Activated CD8-positive, alpha-beta memory T cell treated with anti-CD3 and anti-CD28 coated beads for 1 hour (primary cell): ENCODE measurements at regions not wholly inside any gene's neighbourhood (a gene's known extent, or its start where the extent isn't known, plus 50 kb on each side); places are given as distances from the start of the nearest gene placed in this dataset.
"Not testable (repeated sequence)": the region's sequence is repeated elsewhere in the genome, so short reads cannot be mapped to it uniquely, and the experiment has no call there.

ENCODE experiments used
- DNase-seq, 2 donors: peaks; one replicate each; pipeline ENCODE4 v3.0.0-alpha.2; 2020; ENCODE audit warnings: low read depth in 1 of 2; ENCODE audit errors: extremely low read depth in 1 of 2

DNA sequence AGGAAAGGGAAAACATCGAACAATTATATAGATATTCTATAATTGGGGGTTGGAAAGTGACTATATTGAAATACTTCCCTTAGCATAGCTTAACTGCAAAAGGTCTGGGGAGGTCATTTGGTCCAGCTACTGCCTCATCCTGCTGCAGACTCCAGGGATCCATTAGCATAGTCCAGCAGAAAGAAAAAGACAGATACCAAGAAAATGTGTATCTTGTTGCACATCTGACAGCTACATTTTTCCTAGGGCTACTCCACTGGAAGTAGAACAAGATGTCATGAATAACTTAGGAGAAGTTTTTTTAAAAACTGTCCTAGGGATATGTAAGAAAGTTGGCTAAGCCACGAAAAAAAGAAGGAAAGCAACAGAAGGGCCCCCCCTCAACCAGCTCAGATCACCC, 92.9 kb upstream of the SLC30A5 start:
- DNase-seq: no peak

DNA sequence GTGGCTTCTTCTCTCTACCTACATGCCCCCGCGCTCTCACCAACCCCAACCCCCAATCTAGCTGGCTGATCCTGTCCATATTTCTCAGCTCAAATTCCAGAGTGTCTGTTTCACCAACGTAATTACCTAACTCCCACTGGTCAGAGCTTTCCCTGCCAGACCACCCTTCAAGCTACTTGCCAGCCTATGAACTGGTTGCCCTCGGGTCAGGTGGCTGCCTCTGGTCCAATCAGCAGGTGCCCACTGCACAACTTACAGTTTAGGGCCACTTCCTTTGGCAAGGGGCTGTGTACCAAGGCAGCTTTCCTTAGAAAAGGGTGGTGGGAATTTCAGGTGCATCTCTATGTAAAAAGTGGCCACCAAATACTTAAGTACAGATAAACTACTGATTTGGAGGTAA, 92.2 kb upstream of the SLC30A5 start:
- no peak for DNase-seq

DNA sequence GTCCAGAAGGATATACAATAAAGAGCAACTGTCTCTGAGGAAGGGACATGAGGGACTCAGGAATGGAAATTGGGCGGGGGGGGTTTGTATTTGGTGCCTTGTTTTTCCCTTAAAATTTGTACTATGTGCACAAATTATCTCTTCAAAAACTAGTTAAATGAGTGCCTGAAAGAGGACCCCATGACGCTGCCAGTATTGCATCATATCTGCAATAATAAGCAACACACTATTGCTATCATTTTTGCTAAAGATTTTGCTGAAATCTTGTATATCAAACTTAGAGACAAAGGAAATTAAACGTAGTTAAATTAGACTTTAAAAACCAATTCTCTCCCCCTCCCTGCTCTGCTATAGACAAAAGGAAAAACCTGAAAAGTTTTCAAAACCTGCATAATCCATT, 89.7 kb upstream of the SLC30A5 start:
- DNase-seq: no peak

DNA sequence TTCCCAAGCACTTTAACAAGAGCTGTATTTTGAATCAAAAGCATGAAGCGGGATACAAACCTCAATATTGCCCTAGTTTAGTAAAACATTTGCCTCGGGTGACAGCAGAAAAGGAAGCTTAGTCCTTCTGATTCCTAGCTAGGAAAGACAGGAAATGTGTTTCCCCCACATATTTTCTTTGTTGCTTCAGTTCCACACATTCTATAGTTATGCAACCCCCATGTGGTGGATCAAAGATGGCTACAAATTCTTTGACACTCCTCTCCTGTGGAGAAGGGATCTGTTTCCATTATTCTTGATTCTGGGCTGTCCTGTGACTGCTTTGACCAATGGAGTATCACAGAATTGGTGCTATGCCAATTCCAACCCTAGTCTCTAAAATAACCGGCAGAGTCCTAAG, 89.1 kb upstream of the SLC30A5 start:
- no peak for DNase-seq

DNA sequence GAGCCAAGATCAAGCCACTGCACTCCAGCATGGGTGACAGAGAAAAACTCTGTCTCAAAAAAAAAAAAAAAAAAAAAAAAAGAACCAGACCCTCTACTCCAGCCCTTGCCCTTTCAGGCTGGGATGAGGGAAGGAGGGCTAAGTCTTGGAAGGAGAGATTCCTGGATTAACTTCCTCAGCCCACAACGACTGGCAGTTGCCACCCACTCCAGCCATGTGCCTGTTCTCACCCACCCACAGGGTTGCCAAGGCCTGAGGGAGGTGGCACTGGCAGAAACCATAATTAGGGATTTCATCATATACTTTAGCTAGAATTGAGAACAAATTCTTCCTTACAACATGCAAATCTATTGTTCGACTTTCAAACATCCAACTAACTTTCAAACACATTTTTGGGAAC, 87.8 kb upstream of the SLC30A5 start:
- DNase-seq: no peak

DNA sequence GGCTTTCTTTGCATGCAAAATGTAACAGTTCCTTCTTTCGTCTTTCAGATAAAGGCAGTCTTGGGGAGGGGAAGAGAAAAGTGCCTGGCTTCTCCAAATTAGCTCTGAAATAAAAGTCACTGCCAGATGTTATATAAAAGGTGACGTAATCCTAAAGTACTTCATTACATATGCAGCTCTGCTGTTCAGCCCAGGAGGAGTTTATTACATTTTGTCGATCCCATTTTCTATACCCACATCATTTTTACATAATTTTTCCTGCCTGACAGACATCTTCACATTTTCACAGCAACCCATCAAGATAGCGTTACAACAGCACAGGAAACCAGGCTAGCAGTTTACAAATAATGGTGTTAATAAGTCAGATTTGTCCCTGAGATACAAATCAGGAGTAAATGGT, 86.7 kb upstream of the SLC30A5 start:
- no peak for DNase-seq

DNA sequence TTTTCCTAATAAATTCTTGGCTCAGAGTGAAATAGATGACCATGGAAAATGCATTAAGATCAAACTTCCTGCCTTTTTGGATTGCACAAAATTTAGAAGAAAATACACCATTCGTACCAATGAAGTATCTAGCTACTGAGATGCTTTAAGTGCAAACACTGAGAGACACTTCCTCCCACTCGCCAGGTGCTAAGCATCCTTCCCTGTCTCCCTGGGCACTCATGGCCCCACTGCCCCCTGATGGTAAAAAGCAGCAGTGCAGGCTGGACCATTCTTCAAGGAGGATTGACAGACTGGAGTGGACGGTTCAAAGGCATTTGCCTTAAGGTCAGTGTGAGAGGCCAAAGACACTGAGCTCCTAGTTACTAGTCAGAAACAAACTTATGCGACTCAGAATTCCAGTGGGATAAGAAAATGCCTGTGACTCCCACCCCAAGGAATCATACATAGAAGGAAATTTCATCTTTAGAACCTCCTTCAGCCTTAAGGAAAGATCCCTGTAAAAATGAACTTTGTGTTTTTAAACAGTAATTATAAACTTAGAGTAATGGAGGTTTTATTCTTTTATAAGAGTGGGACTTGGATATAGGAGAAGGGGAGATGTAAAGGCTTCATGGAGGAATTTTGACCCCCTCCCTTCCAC, 86.0 kb upstream of the SLC30A5 start:
- peak; percentile 20 to 48 for DNase-seq

DNA sequence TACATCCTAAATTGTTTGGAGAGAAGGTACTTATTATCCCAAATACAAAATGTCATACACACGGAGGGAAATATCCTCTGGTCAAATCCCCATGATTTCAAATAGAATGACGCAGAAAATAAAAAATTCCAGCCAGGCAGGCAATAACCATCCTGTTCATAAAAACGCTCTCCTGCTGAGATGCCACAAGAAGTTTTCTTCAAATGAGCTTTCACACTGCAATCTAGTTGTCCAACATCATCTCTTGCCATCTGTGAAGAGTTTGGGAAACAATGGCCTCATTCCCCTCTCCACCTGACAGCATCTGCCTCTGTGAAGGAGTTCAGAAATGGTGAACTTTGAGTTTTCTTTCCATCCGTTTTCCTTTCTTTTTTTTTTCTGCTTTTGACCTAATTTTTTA, 83.3 kb upstream of the SLC30A5 start:
- DNase-seq: no peak

DNA sequence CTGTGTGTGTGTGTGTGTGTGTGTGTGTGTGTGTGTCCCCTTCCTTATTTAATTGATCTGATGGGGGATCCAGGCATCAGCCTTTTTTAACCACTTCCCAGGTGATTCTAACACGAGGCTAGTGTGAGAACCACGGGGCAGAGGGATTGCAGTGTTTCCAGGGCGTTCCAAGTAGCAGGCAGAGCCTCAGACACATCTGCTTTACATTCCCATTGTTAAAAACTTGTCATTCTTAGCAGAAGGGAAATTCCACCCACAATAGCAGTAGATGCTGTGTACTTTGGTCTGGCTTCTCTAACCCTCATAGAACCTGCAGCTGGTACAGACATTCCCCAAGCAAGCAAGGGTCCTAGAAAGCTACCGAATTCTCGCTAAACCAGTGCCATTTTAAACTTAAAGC, 81.9 kb upstream of the SLC30A5 start:
- DNase-seq: no peak

DNA sequence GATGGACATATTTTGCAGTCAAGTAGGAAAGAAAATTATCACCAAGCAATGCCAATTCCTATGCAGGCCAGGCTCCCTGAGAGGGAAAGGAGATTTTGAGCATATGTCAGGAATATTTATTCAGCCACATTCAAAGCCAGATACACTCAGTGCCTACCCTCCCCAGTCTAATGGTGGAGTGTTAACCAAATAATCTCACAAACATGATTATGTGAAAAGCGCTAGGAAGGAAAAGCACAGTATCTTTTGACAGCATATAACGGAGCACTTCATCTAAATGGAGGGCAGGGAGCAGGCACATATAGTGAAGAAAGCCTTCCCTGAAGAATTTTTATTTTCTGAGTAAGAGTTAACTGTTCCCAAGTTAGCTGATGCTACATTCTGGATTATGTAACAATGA, 80.3 kb upstream of the SLC30A5 start:
- DNase-seq: no peak

DNA sequence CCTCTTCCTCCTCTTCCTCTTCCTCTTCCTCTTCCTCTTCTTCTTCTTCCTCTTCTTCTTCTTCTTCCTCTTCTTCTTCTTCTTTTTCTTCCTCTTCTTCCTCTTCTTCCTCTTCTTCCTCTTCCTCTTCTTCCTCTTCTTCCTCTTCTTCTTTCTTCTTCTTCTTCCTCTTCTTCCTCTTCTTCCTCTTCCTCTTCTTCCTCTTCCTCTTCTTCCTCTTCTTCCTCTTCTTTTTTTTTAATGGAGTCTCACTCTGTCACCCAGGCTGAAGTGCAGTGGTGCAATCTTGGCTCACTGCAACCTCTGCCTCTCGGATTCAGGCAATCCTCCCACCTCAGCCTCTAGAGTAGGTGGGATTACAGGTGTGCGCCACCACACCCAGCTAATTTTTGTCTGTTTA, 79.8 kb upstream of the SLC30A5 start:
- DNase-seq: not testable (repeated sequence)

DNA sequence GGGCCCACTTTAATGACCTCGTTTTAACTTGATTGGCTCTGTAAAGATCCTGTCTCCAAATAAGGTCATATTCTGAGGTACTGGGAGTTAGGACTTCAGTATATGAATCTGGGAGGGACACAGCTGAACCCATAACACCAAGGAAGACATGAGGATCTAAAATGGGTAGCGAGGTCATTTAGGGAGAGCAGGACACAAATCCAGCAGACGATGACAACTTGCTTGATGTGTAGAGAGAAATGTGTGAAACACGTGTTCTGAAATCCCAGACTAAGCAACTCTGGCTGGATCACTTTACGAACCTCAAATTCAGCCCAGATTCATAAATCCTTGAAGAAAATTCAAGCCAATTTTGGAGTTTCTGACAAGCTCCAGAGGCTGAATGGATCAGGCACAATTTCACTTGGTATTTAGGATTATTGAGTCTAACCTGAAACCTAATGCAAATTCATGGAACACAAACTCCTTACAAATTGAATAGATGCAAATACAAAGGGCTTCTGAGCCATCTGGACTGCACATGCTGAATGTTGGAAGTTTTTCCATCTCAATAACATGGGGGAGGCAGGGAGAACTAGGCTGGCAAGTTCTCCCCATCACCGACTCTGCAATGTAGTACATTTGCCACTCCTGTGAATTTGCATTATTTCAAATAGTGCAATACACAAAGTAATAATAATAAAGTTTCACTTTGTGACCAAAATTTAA, 74.0 kb upstream of the SLC30A5 start:
- DNase-seq: no peak

DNA sequence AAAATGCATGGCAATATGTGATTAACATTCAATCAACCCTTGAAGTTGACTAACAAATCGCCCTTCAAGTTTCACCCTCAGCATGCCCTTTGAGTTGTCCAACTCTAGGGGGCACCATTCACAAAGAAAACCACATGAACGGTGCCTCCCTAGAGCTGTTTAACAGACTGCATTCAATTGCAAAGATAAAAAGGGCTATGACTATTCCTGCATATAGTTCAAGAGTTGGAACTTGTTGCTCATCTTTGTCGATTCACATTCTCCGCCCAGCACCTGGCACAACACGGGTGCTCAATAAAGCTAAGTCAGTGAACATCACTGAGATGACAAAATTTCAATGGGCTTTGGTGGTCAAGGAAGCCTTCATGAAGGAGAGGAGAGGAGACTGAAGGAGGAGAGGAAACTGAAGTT, 69.6 kb upstream of the SLC30A5 start:
- DNase-seq: no peak

DNA sequence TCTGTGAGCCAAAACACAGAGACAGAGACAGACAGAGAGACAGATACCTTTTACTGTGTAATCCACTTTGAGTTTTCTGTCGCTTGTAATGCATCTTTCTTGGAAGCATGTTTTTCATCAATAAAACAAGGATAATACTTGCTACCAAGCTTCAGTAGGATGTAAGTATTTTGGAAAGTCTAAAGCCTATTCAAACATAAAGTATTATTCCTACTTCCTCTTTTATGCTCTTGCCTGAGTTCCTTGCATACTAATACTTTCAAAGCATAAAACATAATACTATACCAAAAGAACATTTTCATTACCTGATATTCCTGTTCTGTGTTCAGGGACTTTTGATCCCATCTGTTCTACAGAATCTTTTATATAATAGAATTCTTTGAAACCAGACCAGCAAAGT, 64.5 kb upstream of the SLC30A5 start:
- no peak for DNase-seq

DNA sequence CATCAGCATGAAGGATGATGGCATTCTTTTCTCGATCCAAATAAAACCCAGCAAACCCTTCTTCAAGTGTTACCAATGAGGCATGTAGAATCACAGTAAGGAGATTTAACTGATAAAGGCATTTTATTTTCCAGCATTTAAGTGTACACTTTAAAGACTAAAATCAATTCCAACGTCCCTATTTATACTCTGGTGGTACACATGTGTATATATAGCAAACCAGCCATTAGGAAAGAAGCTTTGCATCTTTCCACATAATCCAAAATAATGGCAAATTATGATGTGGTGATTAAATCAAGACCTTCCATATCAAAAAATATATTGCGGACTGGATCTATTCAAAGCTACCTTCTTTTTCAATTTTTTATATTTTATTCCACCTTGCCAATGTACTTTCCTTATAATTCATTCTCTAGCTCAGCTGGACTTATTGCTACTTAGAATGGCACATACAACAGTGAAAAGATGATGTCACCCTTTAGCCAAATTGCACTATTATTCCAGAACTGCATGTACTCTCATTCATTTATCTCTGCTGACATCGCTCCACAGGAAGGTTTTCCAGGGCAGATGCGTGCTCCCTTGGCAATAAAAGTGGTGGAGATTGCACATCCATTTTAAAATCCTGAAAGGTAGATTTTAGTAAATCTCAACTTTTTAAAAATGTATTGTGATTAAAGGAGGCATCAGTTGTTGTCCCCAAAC, 63.3 kb upstream of the SLC30A5 start:
- no peak for DNase-seq

DNA sequence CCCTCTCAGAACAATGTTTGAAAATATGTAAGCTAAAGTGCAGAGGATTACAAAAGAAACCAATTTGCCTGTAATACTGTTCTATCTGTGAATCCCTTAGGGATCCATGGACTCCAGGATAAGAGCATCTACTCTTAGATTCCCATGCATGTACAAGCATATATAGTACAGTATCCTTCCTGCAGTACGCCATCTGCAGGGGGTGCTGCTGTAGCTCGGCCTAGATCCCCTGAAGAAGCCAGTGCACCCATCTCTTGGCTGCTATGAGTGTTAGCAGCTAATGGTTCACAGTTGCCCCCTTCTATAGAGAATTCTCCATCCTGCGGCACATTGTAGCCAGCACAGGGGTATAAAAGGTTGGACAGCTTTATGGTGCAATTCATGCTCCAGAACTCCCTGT, 61.8 kb upstream of the SLC30A5 start:
- DNase-seq: no peak

DNA sequence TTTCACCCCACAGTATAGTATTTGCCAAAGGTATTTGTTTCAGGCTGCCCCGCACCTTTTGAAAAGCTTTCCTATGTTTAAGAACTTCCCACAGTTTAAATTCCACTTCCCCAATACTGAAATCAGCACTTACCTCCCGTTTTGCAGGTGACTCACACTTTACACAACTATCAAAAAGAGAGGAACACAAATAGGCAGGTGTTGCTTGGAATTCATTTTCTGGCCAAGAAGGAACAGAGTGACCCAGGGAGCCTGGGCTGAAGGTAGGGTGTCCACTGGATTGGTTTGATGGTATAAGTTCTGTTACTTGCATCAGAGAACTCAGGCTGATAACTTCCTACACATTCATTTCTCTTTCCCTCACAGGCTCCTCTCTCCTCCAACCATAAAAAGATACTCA, 60.1 kb upstream of the SLC30A5 start:
- DNase-seq: no peak

DNA sequence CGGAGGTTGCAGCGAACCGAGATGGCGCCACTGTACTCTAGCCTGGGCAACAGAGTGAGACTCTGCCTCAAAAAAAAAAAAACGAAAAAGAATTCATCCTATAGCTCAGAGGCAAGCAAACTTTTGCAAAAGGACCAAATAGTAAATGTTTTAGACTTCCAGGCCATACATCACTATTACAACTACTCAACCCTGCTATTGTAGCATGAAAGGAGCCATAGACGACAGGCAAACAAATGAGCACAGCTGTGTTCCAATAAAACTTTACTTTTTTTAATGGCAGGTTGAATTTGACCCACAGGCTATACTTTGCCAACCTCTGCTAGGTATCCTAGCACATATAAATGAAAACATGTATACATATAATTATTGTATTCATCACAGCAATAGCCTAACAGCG, 58.9 kb upstream of the SLC30A5 start:
- no peak for DNase-seq

DNA sequence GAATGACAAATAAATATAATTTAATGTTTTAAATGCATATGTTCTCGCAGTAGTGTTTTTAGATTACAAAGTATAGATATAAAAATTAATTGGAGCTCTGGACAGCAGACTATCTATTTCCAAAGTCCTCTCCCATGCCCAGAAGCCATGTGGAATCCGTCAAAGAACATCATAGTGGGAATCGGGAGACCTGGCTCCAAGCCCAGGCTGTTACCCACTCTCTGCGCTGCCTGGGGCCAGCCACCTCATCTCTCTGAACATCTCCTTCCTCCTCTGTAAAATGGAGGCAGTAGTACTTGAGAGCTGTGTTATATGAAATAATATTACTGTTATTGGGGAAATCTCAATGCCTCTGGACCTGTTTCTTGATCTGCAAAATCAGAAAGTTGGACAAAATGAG, 58.1 kb upstream of the SLC30A5 start:
- DNase-seq: no peak

DNA sequence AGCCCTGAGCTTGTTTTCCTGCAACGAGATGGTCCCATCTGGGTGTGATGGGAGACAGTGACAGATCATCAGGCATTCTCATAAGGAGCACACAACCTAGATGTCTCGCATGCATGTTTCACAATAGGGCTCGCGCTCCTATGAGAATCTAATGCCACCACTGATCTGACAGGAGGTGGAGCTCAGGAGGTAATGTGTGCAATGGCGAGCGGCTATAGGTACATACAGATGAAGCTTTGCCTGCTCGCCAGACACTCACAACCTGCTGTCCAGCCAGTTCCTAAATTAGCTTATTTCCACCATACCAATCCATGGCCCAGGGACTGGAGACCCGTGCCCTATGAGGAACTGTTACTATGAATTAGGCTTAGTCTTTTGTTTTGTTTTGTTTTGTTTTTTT, 55.3 kb upstream of the SLC30A5 start:
- no peak for DNase-seq

DNA sequence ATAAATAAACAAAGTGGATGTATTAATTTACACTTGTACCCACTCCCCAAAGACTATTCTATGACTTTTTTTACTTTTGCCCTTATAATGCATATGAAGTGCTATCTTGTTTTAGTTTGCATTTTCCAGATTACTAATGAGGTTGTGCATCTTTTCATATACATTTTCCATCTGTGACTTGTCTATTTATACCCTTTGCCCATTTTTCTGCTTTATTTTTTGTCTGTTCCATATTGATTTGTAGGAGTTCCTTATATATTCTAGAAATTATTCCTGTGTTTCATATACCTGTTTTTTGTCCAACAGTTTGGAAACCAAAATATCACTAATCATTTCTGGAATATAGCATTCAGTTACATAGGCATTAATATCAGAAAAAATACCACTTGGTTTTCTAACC, 54.0 kb upstream of the SLC30A5 start:
- DNase-seq: no peak

DNA sequence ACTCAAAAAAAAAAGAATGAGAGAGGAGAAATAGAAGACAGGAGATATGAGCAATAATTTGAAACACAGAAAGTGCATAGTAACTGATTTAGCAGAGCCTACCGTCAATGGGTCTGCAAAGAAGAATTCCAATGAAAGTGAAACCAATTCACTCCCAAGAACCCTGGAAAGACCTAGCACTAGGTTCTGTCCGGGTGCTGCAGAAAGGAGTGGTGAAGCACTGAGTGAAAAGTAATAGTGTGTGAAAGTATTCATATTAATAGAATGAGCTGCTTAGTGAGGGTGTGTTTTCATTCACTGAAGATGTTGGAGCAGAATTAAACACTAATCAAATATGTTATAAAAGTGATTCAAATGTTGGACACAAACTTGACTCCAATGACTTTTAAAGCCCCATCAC, 51.3 kb upstream of the SLC30A5 start:
- DNase-seq: no peak
